GM12865 (cell line): ENCODE measurements at regions not wholly inside any gene's neighbourhood (a gene's known extent, or its start where the extent isn't known, plus 50 kb on each side); places are given as distances from the start of the nearest gene placed in this dataset.

ENCODE experiments used
- DNase-seq: peaks from one replicate; pipeline ENCODE4 v3.0.0; 2010; ENCODE audit warnings: low read depth
- H3K4me3 ChIP-seq: 2 replicates; pipeline ENCODE4 v1.5.1; 2011; ENCODE audit warnings: mild to moderate bottlenecking, low read depth, low read length, control low read depth
- TF ChIP-seq, protein P1 (sequence below): IDR thresholded peaks from 2 replicates; pipeline ENCODE4 v1.5.1; 2011; ENCODE audit warnings: low read length, control low read depth, low read depth, inconsistent platforms; ENCODE audit not compliant: insufficient read depth; ENCODE audit errors: missing control alignments

DNA sequence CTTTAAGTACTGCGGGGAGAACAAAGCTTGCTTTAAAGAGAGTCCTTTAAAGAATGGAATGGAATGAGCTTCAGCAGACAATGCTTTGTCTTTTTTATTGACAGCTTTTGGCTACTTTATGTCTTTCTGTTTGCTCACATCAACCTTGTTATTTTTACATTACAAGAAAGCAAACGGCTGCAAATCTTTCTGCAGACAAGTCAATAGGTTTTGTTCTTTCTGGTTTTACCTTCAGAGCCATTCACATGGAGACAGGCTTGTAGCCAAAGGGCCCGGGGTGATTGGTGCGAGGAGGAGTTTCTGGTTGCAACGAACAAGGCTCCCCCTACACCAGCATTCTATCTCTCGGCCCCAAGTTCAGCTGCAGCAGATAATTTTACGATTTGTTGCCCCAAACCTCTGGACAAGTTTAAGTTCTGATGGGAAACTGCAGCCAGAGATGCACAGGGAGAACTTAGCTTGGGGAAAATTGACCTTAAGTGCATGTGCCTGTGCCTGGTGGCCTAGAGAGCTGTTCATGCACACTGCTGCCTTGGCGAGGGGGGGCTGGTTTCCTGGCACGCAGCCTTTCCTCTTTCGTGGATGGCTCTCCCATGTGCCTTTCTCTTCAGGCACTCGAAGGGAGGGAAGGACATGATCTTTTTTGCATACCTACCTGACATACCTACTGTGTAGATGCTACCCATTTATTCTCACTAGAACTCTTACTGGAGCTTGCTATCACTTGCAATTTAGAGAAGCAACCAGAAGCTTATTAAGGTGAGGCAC, 543.2 kb downstream of the DCDC2C start:
- H3K4me3 ChIP-seq, result no peak overlapping the region
- no peak for DNase-seq
- TF ChIP-seq, protein P1, sequence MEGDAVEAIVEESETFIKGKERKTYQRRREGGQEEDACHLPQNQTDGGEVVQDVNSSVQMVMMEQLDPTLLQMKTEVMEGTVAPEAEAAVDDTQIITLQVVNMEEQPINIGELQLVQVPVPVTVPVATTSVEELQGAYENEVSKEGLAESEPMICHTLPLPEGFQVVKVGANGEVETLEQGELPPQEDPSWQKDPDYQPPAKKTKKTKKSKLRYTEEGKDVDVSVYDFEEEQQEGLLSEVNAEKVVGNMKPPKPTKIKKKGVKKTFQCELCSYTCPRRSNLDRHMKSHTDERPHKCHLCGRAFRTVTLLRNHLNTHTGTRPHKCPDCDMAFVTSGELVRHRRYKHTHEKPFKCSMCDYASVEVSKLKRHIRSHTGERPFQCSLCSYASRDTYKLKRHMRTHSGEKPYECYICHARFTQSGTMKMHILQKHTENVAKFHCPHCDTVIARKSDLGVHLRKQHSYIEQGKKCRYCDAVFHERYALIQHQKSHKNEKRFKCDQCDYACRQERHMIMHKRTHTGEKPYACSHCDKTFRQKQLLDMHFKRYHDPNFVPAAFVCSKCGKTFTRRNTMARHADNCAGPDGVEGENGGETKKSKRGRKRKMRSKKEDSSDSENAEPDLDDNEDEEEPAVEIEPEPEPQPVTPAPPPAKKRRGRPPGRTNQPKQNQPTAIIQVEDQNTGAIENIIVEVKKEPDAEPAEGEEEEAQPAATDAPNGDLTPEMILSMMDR, result no peak

DNA sequence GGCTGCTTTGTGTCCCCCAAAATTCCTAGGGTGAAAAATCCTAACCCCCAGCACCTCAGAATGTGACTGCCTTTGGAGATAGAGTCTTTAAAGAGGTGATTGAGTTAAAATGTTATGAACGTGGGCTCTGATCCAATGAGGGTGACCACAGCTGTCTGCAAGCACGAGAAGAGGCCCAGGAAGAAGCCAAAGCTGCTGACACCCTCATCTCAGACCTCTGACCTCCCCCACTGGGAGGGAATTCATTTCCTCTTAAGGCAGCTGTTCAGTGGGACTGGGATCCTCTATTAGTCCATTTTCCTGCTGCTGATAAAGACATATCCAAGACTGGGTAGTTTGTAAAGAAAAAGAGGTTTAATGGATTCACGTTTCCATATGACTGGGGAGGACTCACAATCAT, 544.4 kb downstream of the DCDC2C start:
- no peak for DNase-seq
- H3K4me3 ChIP-seq, result no peak overlapping the region
- TF ChIP-seq, protein P1, result no peak

DNA sequence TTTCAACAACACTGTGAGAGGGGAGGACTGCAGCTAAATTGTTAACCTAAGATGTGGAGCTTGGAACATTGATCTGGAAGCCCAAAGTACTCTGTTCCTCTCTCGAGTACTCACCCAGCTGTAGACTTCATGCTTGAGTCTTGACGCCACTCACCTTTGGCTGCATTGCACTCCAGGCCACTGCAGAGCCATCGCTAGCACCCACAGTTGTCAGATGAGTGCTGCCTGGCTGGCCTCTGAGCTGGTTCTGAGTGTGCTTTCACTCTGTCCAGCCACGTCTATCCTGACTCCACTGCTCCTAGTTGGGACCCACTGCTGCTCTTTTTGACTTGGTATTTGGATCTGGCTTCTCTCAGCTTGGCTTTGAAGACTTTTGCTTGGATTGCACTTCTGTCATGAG, 552.1 kb downstream of the DCDC2C start:
- DNase-seq, result no peak
- no peak overlapping the region for H3K4me3 ChIP-seq
- TF ChIP-seq, protein P1, result no peak

DNA sequence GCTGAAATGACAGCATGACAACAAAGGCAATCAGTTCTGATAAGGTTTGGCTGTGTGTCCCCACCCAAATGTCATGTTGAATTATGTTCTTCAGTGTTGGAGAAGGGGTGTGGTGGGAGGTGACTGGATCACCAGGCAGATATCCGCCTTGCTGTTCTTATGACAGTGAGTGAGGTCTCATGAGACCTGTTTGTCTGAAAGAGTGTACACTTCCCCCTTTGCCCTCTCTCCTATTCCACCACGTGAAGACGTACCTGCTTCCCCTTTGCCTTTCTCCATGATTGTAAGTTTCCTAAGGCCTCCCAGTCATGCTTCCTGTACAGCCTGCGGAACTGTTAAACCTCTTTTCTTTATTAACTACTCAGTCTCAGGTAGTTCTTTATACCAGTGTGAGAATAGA, 553.0 kb downstream of the DCDC2C start:
- H3K4me3 ChIP-seq, result no peak overlapping the region
- TF ChIP-seq, protein P1, result no peak
- no peak for DNase-seq

DNA sequence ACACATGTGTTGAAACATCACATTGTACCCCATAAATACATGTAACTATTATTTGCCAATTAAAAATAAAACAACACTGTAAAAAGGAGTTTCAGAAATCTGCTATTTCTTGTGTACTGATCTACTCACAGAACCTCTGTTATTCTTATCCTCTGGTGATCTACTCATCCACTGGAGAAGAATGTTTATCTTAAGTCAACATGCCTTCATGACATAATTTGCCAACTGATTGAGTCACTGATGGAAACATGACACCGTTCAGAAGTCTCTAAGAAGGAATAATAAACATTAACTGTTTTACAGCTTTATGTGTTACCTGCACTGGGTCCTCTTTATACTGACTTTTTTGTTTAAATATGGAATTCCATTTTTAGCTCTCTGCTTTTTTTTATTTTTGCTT, 555.2 kb downstream of the DCDC2C start:
- H3K4me3 ChIP-seq, result no peak overlapping the region
- no peak for DNase-seq
- TF ChIP-seq, protein P1, result no peak

DNA sequence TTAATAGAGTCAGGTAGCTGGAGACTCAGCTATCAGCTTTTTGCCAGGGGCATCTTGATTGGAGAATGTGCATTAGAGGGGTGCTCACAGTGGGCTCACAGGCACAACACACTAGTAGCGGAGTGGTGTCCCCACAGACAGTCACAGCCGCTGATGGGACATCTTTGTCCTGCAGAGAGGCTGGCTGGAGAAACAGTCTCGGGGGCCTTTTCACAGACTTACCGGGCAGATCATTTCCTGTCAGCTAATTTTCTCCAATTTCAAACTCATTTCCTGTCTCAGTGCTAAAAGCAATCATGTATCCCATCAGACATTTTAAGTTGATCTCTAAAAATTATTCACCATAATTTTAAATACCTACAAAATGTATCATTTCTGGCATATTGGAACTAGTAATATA, 562.6 kb downstream of the DCDC2C start:
- H3K4me3 ChIP-seq, result no peak overlapping the region
- TF ChIP-seq, protein P1, result no peak
- DNase-seq, result no peak

DNA sequence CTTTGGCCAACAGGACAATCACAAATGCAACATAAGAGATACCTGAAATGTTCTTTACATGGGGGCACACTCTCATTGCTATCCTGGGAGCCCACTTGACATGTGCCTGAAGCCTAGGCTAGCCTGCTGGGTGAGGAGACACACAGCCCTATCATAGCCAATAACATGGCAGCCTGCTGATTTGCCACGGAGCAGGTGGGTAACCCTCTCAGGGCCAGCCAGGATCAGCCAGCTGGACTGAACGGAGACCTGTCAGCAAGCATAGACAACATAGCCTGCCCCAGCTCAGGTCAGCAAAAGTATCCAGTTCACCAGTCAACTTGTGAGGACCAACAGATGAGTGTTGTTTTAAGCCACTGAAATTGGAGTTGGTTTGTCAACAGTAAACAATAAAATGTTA, 566.5 kb downstream of the DCDC2C start:
- TF ChIP-seq, protein P1, result no peak
- H3K4me3 ChIP-seq, result no peak overlapping the region
- no peak for DNase-seq
